Fibroblast of mammary gland (primary cell): ENCODE measurements at regions not wholly inside any gene's neighbourhood (a gene's known extent, or its start where the extent isn't known, plus 50 kb on each side); places are given as distances from the start of the nearest gene placed in this dataset.
A peak's percentile ranks its signal among the peaks of the same experiment; 100 is the strongest.

Experiments
- DNase-seq: peaks from one replicate; pipeline ENCODE4 v3.0.0-alpha.2; 2010; ENCODE audit warnings: low read depth
- H3K4me3 ChIP-seq: 2 replicates; pipeline ENCODE4 v1.5.1; 2011; ENCODE audit warnings: low read depth, mild to moderate bottlenecking, low read length, moderate library complexity; ENCODE audit not compliant: control insufficient read depth
- TF ChIP-seq, protein P1 (sequence below): conservative IDR thresholded peaks from 2 replicates; pipeline ENCODE4 v1.5.1; 2011; ENCODE audit warnings: low read depth, low read length, inconsistent platforms; ENCODE audit not compliant: control insufficient read depth, insufficient read depth

DNA sequence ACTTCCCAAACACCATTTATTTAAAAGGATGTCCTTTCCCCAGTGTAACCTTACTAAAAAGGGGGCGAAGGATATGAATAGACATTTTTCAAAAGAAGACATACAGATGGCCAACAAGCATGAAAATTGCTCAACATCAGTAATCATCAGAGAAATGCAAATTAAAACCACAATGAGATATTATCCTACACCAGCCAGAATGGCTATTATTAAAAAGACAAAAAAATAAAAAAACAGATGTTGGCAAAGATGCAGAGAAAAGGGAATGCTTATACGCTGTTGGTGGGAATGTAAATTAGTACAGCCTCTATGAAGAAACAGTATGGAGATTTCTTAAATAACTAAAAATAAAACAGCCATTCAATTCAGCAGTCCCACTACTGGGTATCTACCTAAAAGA is 142.3 kb upstream of the NT5C1B start:
- no peak overlapping the region for H3K4me3 ChIP-seq
- TF ChIP-seq, protein P1, sequence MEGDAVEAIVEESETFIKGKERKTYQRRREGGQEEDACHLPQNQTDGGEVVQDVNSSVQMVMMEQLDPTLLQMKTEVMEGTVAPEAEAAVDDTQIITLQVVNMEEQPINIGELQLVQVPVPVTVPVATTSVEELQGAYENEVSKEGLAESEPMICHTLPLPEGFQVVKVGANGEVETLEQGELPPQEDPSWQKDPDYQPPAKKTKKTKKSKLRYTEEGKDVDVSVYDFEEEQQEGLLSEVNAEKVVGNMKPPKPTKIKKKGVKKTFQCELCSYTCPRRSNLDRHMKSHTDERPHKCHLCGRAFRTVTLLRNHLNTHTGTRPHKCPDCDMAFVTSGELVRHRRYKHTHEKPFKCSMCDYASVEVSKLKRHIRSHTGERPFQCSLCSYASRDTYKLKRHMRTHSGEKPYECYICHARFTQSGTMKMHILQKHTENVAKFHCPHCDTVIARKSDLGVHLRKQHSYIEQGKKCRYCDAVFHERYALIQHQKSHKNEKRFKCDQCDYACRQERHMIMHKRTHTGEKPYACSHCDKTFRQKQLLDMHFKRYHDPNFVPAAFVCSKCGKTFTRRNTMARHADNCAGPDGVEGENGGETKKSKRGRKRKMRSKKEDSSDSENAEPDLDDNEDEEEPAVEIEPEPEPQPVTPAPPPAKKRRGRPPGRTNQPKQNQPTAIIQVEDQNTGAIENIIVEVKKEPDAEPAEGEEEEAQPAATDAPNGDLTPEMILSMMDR, result no peak
- no peak for DNase-seq

DNA sequence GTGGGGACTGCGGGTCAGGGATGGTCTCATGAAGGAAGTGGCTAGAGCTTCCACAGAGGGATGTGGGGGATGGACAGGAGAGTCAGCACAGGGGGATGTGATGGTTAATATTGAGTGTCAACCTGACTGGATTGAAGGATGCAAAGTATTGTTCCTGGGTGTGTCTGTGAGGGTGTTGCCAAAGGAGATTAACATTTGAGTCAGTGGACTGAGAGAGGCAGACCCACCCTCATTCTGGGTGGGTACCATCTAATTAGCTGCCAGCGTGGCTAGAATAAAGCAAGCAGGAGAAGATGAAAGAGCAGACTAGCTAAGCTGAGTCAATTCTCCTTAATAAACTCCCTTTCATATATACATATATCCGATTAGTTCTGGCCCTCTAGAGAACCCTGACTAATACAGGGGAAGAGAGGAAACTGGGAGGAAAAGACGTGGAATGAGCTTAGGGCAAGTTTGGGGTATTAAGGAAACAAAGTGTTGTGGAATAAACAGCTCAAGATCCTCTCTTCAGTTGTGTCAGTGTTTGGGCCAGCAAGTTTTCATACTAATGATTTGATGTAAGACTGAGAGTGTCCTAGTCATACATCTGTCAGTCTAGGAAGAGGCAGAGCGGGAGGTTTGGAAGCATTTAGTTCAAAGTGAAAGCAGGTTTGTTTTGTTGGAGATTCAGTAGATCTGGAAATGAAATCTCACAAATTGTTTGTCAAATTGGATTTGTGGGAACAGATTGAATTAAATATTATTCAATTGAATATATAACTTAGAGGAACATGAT is 135.2 kb upstream of the NT5C1B start:
- H3K4me3 ChIP-seq, result no peak overlapping the region
- TF ChIP-seq, protein P1, result no peak
- DNase-seq, result no peak

DNA sequence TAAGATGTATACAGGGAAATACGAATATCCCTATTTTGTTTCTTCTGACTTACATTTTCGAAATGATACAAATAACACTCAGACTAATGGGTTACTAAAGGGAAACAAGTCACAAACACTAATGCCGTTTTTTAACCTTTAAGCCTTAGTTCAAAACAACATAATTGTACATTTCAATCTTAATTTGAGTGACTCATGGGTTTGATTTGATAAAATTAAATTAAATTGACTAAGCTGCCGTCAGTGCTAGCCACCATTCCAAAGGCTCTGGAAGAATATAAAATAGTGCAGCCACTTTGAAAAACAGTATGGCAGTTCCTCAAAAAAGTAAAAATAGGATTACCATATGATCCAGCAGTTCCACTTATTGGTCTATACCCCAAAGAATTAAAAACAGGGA is 133.8 kb upstream of the NT5C1B start:
- H3K4me3 ChIP-seq, result no peak overlapping the region
- no peak for DNase-seq
- TF ChIP-seq, protein P1, result no peak

DNA sequence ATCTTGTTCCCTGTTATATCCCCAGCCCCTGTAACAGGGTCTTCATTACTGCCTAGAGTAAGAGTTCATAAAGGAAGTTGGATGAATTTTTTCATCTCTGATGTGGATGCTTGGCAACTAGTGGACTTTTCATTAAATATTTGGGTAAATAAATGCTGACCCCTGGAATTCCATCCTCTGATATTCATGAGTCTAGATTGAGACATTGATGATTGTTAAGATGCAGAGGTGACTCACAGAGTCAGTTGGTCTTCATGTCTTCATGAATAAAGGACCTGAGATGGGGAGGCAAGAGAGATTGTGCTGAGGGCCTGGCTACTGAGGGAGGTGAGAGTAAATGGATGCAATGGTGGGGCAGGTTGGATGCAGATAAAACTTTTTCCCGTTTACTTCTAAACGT is 132.7 kb upstream of the NT5C1B start:
- no peak overlapping the region for H3K4me3 ChIP-seq
- TF ChIP-seq, protein P1, result no peak
- DNase-seq, result peak; percentile 21

DNA sequence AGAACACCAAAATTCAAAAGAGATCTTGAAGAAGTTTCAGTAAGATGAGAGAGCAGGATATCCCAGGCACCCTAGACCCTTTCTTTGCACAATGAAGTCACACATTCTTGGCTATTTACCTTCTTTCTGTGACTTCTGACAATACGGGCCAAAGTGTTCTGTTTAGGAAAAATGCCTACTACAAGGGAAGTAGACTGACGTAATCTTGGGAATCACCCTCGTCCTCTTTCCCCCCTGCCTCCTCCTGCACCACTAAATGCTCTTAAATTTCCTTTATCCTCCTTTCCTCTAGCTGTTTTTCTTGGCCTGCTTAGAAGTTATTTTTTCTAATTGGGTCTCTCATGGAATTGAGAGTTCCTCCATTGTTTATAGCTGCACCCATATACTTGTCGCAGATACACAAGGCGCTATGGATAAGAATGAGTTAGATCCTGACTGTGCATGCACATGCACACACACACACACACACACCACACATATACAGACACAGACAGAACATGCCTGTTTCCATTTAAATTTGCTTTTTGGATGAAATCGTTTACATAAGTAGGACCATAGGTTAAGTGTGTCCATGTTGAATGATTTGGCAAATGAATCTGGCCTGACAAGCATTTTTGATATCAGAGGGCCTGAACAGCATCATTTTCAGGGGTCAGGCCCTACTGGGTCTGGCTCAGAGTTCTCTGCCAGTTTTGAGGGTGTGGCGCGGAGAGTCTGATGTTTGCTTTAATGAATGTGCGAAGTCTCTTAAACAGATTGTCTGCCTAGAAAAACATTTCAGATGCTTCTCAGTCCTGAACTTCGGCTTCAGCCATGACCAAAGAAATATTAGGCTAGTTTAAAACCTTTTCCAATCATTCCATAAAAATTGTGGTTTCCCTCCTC is 131.9 kb upstream of the NT5C1B start:
- no peak overlapping the region for H3K4me3 ChIP-seq
- TF ChIP-seq, protein P1, result no peak
- DNase-seq, result no peak

DNA sequence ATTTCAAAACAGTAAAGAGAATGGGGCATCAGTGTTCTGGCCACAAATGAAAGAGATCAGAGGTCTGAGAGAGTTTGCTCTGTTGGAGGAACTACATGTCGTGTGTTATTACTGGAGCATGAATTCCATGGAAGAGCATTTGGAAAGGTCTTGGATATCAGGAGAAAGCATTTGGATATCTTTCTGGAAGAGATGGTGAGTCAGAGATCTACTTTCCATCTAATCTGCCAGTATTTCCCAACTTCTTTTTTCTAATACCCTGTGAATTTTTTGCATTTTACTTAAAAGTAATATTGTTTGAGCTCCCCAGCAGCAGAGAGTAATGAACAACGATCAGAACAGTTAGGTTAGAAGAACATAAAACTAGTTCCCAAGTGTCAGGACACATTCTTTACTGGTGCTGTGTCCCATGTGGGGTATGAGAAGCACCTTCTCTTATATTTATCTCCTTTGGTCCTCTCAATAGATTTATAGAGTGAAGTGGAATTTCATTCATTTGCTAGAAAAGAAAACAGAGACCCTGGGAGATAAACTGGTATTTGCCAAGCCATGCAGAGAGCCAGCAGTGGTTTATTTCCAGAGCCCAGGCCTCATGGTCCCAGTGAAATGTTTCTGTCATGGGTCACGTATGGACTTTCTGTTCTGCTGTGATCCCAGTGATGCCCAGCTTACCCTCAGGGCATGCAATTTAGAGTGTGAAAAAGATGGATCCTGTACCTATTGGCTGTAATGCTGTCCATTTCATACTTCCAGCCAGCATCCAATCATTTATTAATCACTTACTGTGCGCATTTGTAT is 130.8 kb upstream of the NT5C1B start:
- TF ChIP-seq, protein P1, result no peak
- H3K4me3 ChIP-seq, result no peak overlapping the region
- peak; percentile 56 for DNase-seq
